Glomerular visceral epithelial cell (primary cell): ENCODE measurements at regions not wholly inside any gene's neighbourhood (a gene's known extent, or its start where the extent isn't known, plus 50 kb on each side); places are given as distances from the start of the nearest gene placed in this dataset.
"Not testable (repeated sequence)": the region's sequence is repeated elsewhere in the genome, so short reads cannot be mapped to it uniquely, and the experiment has no call there.

ENCODE experiments used
- DNase-seq: peaks from one replicate; pipeline ENCODE4 v3.0.0-alpha.2; 2016; ENCODE audit errors: extremely low spot score

GRCh38 chr5:136474466-136474865 is 109.1 kb upstream of the TRPC7 start:
- no peak for DNase-seq

- DNase-seq, result no peak
These were observed 102.3 kb upstream of the TRPC7 start for GRCh38 chr5:136467632-136468031.

GRCh38 chr5:136466041-136466415 is 100.7 kb upstream of the TRPC7 start:
- no peak for DNase-seq

- DNase-seq, result no peak
These were observed 93.1 kb upstream of the TRPC7 start for GRCh38 chr5:136458481-136458880.

- no peak for DNase-seq
These were observed 92.2 kb upstream of the TRPC7 start for GRCh38 chr5:136457390-136458013.

- DNase-seq, result no peak
These were observed 90.1 kb upstream of the TRPC7 start for GRCh38 chr5:136455409-136455808.

- no peak for DNase-seq
These were observed 88.8 kb upstream of the TRPC7 start for GRCh38 chr5:136453986-136454758.

GRCh38 chr5:136453199-136453598 is 87.9 kb upstream of the TRPC7 start:
- DNase-seq, result no peak

GRCh38 chr5:136447576-136447975 is 82.2 kb upstream of the TRPC7 start:
- not testable (repeated sequence) for DNase-seq

- no peak for DNase-seq
These were observed 81.2 kb upstream of the TRPC7 start for GRCh38 chr5:136446565-136446964.

- DNase-seq, result not testable (repeated sequence)
These were observed 78.8 kb upstream of the TRPC7 start for GRCh38 chr5:136444099-136444498.

GRCh38 chr5:136439367-136439766 is 74.0 kb upstream of the TRPC7 start:
- DNase-seq, result no peak

GRCh38 chr5:136435946-136436543 is 70.7 kb upstream of the TRPC7 start:
- no peak for DNase-seq

- DNase-seq, result no peak
These were observed 69.5 kb upstream of the TRPC7 start for GRCh38 chr5:136434795-136435194.

- no peak for DNase-seq
These were observed 67.4 kb upstream of the TRPC7 start for GRCh38 chr5:136432705-136433104.

- DNase-seq, result no peak
These were observed 64.7 kb upstream of the TRPC7 start for GRCh38 chr5:136430081-136430480.

GRCh38 chr5:136427426-136427825 is 62.1 kb upstream of the TRPC7 start:
- DNase-seq, result no peak

GRCh38 chr5:136425921-136426320 is 60.6 kb upstream of the TRPC7 start:
- DNase-seq, result no peak

- peak; percentile 63 for DNase-seq
These were observed 59.7 kb upstream of the TRPC7 start for GRCh38 chr5:136424835-136425584.

- no peak for DNase-seq
These were observed 58.7 kb upstream of the TRPC7 start for GRCh38 chr5:136423944-136424606.

GRCh38 chr5:136420168-136420898 is 55.0 kb upstream of the TRPC7 start:
- DNase-seq, result no peak
